CD14-positive monocyte (primary cell): ENCODE measurements at regions not wholly inside any gene's neighbourhood (a gene's known extent, or its start where the extent isn't known, plus 50 kb on each side); places are given as distances from the start of the nearest gene placed in this dataset.

Experiments used
- DNase-seq, 3 donors: peaks; one replicate each; pipeline ENCODE4 v3.0.0-alpha.2; 2011 to 2022
- H2AFZ ChIP-seq: 2 replicates; pipeline ENCODE4 v1.6.0; 2012; ENCODE audit warnings: mild to moderate bottlenecking, low read depth, low read length, inconsistent platforms; ENCODE audit not compliant: insufficient read depth, poor library complexity, severe bottlenecking
- H3K27ac ChIP-seq, 2 donors: 1 replicate in 1 of 2; 2 replicates in 1 of 2; pipeline ENCODE4 v1.5.1; 2012 to 2013; ENCODE audit warnings: low read length in 2 of 2, control low read depth in 1 of 2, inconsistent platforms in 1 of 2, low read depth in 1 of 2, mild to moderate bottlenecking in 1 of 2
- H3K27me3 ChIP-seq, 2 donors: one replicate each; pipeline versions ENCODE4 v1.6.0 to v1.6.1; 2011 to 2013; ENCODE audit warnings: low read length in 2 of 2; ENCODE audit not compliant: control insufficient read depth in 2 of 2, insufficient read depth in 2 of 2
- H3K36me3 ChIP-seq, 2 donors: replicated peaks in 1 of 2; 1 replicate in 1 of 2; 2 replicates in 1 of 2; pipeline versions ENCODE4 v1.5.1 to v1.6.1; 2012 to 2013; ENCODE audit warnings: low read length in 2 of 2, control low read depth in 1 of 2, inconsistent platforms in 1 of 2, mild to moderate bottlenecking in 1 of 2; ENCODE audit not compliant: insufficient read depth in 2 of 2, control insufficient read depth in 1 of 2
- H3K4me1 ChIP-seq, 2 donors: 1 replicate in 1 of 2; 2 replicates in 1 of 2; pipeline versions ENCODE4 v1.5.1 to v1.6.1; 2012 to 2013; ENCODE audit warnings: low read length in 2 of 2, control low read depth in 1 of 2, inconsistent platforms in 1 of 2, mild to moderate bottlenecking in 1 of 2, moderate library complexity in 1 of 2; ENCODE audit not compliant: insufficient read depth in 2 of 2, control insufficient read depth in 1 of 2
- H3K4me2 ChIP-seq: replicated peaks from 2 replicates; pipeline ENCODE3; 2012; ENCODE audit warnings: low read length, moderate library complexity, mild to moderate bottlenecking; ENCODE audit not compliant: poor library complexity, severe bottlenecking; ENCODE audit errors: extremely low read depth
- H3K4me3 ChIP-seq, 3 experiments: fragments of 200-600 bp in 1 of 3; sonication (generic) in 1 of 3; replicated peaks in 1 of 3; 1 replicate in 2 of 3; 2 replicates in 1 of 3; pipeline ENCODE4 v1.5.1; 2011 to 2013; ENCODE audit warnings: low read length in 3 of 3, mild to moderate bottlenecking in 3 of 3, control low read depth in 2 of 3, low read depth in 2 of 3, inconsistent platforms in 1 of 3, moderate library complexity in 1 of 3
- H3K79me2 ChIP-seq: 2 replicates; pipeline ENCODE4 v1.6.0; 2012; ENCODE audit warnings: mild to moderate bottlenecking, control low read depth, inconsistent platforms, low read length, moderate library complexity; ENCODE audit not compliant: insufficient read depth
- H3K9ac ChIP-seq: 2 replicates; pipeline ENCODE4 v1.6.0; 2017; ENCODE audit warnings: low read length, mild to moderate bottlenecking; ENCODE audit not compliant: insufficient read depth, poor library complexity, severe bottlenecking
- H3K9me3 ChIP-seq, 2 donors: replicated peaks in 1 of 2; 1 replicate in 1 of 2; 2 replicates in 1 of 2; pipeline versions ENCODE4 v1.5.1 to v1.6.1; 2012 to 2013; ENCODE audit warnings: low read length in 2 of 2, control low read depth in 1 of 2; ENCODE audit not compliant: control insufficient read depth in 1 of 2, insufficient read depth in 1 of 2
- H4K20me1 ChIP-seq: 2 replicates; pipeline ENCODE4 v1.6.0; 2012; ENCODE audit warnings: mild to moderate bottlenecking, low read length, control low read depth, moderate library complexity; ENCODE audit not compliant: insufficient read depth
- H3K27ac Mint-ChIP-seq, 7 donors: one replicate each; pipeline ENCODE4 v1.8.0; 2020; ENCODE audit warnings: mild to moderate bottlenecking in 7 of 7, mixed read lengths in 7 of 7, moderate library complexity in 6 of 7, inconsistent platforms in 2 of 7
- H3K27me3 Mint-ChIP-seq, 3 donors: one replicate each; pipeline ENCODE4 v1.8.0; 2021 to 2022; ENCODE audit warnings: low read depth in 3 of 3, mild to moderate bottlenecking in 3 of 3, mixed read lengths in 3 of 3, moderate library complexity in 3 of 3, inconsistent platforms in 1 of 3
- H3K36me3 Mint-ChIP-seq, 2 donors: one replicate each; pipeline ENCODE4 v1.8.0; 2020; ENCODE audit warnings: mixed read lengths in 2 of 2, inconsistent platforms in 1 of 2, mild to moderate bottlenecking in 1 of 2
- H3K4me1 Mint-ChIP-seq: one replicate; pipeline ENCODE4 v1.8.0; 2020; ENCODE audit warnings: mild to moderate bottlenecking, mixed read lengths
- H3K4me3 Mint-ChIP-seq, 2 donors: one replicate each; pipeline ENCODE4 v1.8.0; 2020; ENCODE audit warnings: mild to moderate bottlenecking in 2 of 2, mixed read lengths in 2 of 2, moderate library complexity in 1 of 2
- H3K9me3 Mint-ChIP-seq, 7 donors: one replicate each; pipeline ENCODE4 v1.8.0; 2020 to 2022; ENCODE audit warnings: mixed read lengths in 7 of 7, mild to moderate bottlenecking in 6 of 7, moderate library complexity in 6 of 7, inconsistent platforms in 2 of 7
- CTCF ChIP-seq: fragments of 200-600 bp; IDR thresholded peaks from one replicate; pipeline ENCODE4 v1.8.0; 2022; ENCODE audit warnings: antibody characterized with exemption, mild to moderate bottlenecking
- WGBS: methylation state at CpG from one replicate; pipeline ENCODE4 v1.1.5; 2013; ENCODE audit warnings: missing lambda C conversion rate; ENCODE audit not compliant: insufficient coverage; 5-methylcytosine and 5-hydroxymethylcytosine counted together
- intact Hi-C, 2 donors: fragments of 100-400 bp; cut with micrococcal nuclease; formaldehyde crosslinking; loops; one replicate each; pipeline versions ENCODE4 v1.15.0 to v1.15.1; 2023

- Histone ChIP-seq H3K4me2 (no peak overlapping the region), H3K9ac (no peak overlapping the region), H2AFZ (no peak overlapping the region), H3K27ac (no peak overlapping the region), H3K27me3 (no peaks in the 10 kb centered on the region), H3K4me3 (no peak overlapping the region), H3K36me3 (no peaks in the 10 kb centered on the region), H4K20me1 (no peaks in the 10 kb centered on the region), H3K79me2 (no peaks in the 10 kb centered on the region), H3K9me3 (peaks cover under 1 to 4% of the 10 kb centered on the region in 2 donors), H3K4me1 (peaks cover 0 to 3% of the 10 kb centered on the region in 2 donors)
- H3K4me1 Mint-ChIP-seq = peaks cover 7% of the 10 kb centered on the region
- intact Hi-C loops = no loop called here
- TF ChIP-seq CTCF = no peak
- H3K4me3 Mint-ChIP-seq = no peak overlapping the region
- 100% methylated on average over 1 of the region's 4 CpGs for whole genome bisulfite sequencing
- no peaks in the 10 kb centered on the region for H3K36me3 Mint-ChIP-seq
- no peak for DNase-seq
- H3K27me3 Mint-ChIP-seq = peaks cover 1 to 5% (median 2%) of the 10 kb centered on the region in 3 donors
- H3K27ac Mint-ChIP-seq = peak overlapping the region in 1 of 7 donors; percentile 28
- peaks cover under 1 to 16% (median 9%) of the 10 kb centered on the region in 7 donors for H3K9me3 Mint-ChIP-seq
These were observed 92.6 kb upstream of the KIF5B start for GRCh38 chr10:32148864-32149251.

GRCh38 chr10:32147730-32148129 is 91.5 kb upstream of the KIF5B start:
- H3K4me3 Mint-ChIP-seq = no peak overlapping the region

More at GRCh38 chr10:32147730-32148129, 91.5 kb upstream of the KIF5B start:
- peaks cover 1 to 5% (median 2%) of the 10 kb centered on the region in 3 donors for H3K27me3 Mint-ChIP-seq
- Histone ChIP-seq H3K27me3 (no peaks in the 10 kb centered on the region), H3K9ac (no peak overlapping the region), H4K20me1 (no peaks in the 10 kb centered on the region), H3K4me3 (no peak overlapping the region), H3K27ac (no peak overlapping the region), H3K4me2 (no peak overlapping the region), H3K36me3 (no peaks in the 10 kb centered on the region), H3K4me1 (peaks cover 0 to 3% of the 10 kb centered on the region in 2 donors), H3K79me2 (no peaks in the 10 kb centered on the region), H2AFZ (no peak overlapping the region), H3K9me3 (no peaks in the 10 kb centered on the region)
- DNase-seq = no peak
- TF ChIP-seq CTCF = no peak
- no CpG with 5 or more reads among the region's 1 CpG for WGBS
- intact Hi-C loops = no loop called here
- peaks cover 0 to 7% (median 1%) of the 10 kb centered on the region in 7 donors for H3K9me3 Mint-ChIP-seq
- H3K27ac Mint-ChIP-seq = no peak overlapping the region
- H3K4me1 Mint-ChIP-seq = peaks cover 5% of the 10 kb centered on the region
- H3K36me3 Mint-ChIP-seq = no peaks in the 10 kb centered on the region
